GM19240 (cell line): ENCODE measurements at regions not wholly inside any gene's neighbourhood (a gene's known extent, or its start where the extent isn't known, plus 50 kb on each side); places are given as distances from the start of the nearest gene placed in this dataset.

Experiments
- DNase-seq: peaks from one replicate; pipeline ENCODE4 v3.0.0; 2011; ENCODE audit warnings: low spot score; ENCODE audit not compliant: insufficient read length

GRCh38 chr11:15535414-15535813 lies 420.7 kb downstream of the INSC start:
- no peak for DNase-seq

- no peak for DNase-seq
These were observed 421.7 kb downstream of the INSC start for GRCh38 chr11:15536438-15536837.

- DNase-seq = no peak
These were observed 424.9 kb downstream of the INSC start for GRCh38 chr11:15539645-15540044.

- no peak for DNase-seq
These were observed 426.4 kb downstream of the INSC start for GRCh38 chr11:15541079-15541478.

GRCh38 chr11:15544353-15544752 lies 429.6 kb downstream of the INSC start:
- no peak for DNase-seq

GRCh38 chr11:15547685-15548084 lies 433.0 kb downstream of the INSC start:
- DNase-seq = no peak

- no peak for DNase-seq
These were observed 437.5 kb downstream of the INSC start for GRCh38 chr11:15551901-15552851.

- DNase-seq = no peak
These were observed 440.4 kb downstream of the INSC start for GRCh38 chr11:15555161-15555560.

- no peak for DNase-seq
These were observed 442.9 kb downstream of the INSC start for GRCh38 chr11:15557457-15558230.

- no peak for DNase-seq
These were observed 443.9 kb downstream of the INSC start for GRCh38 chr11:15558513-15559181.

- no peak for DNase-seq
These were observed 446.2 kb downstream of the INSC start for GRCh38 chr11:15560689-15561467.

- no peak for DNase-seq
These were observed 447.5 kb downstream of the INSC start for GRCh38 chr11:15562230-15562629.

GRCh38 chr11:15563054-15563453 lies 448.3 kb downstream of the INSC start:
- no peak for DNase-seq

- no peak for DNase-seq
These were observed 451.2 kb downstream of the INSC start for GRCh38 chr11:15565880-15566279.

- DNase-seq = no peak
These were observed 453.7 kb downstream of the INSC start for GRCh38 chr11:15568440-15568839.

GRCh38 chr11:15569305-15570025 lies 454.7 kb downstream of the INSC start:
- no peak for DNase-seq

- DNase-seq = no peak
These were observed 460.7 kb downstream of the INSC start for GRCh38 chr11:15575409-15575808.

- DNase-seq = no peak
These were observed 462.0 kb downstream of the INSC start for GRCh38 chr11:15576769-15577168.

- no peak for DNase-seq
These were observed 462.8 kb downstream of the INSC start for GRCh38 chr11:15577519-15577918.

GRCh38 chr11:15579287-15580001 lies 464.7 kb downstream of the INSC start:
- DNase-seq = no peak
